ENCODE measurements at regions not wholly inside any gene's neighbourhood (a gene's known extent, or its start where the extent isn't known, plus 50 kb on each side); places are given as distances from the start of the nearest gene placed in this dataset.
A peak's percentile ranks its signal among the peaks of the same experiment; 100 is the strongest.

- intact Hi-C loops (cut with micrococcal nuclease), result no loop called here
- Mint-ChIP-seq H3K36me3 (ENCODE audit: low read depth) (no peaks in the 10 kb centered on the region), H3K4me1 (ENCODE audit: low read depth) (no peaks in the 10 kb centered on the region), H3K27me3 (peaks cover 3% of the 10 kb centered on the region), H3K27ac (no peak overlapping the region), H3K9me3 (no peaks in the 10 kb centered on the region), H3K4me3 (no peak overlapping the region)
Observed at GRCh38 chr1:42043182-42043581, 110.0 kb upstream of the GUCA2B start.

- Mint-ChIP-seq H3K4me1 (ENCODE audit: low read depth) (no peaks in the 10 kb centered on the region), H3K4me3 (no peak overlapping the region), H3K36me3 (ENCODE audit: low read depth) (no peaks in the 10 kb centered on the region), H3K27me3 (peaks cover 8% of the 10 kb centered on the region), H3K27ac (no peak overlapping the region), H3K9me3 (no peaks in the 10 kb centered on the region)
- intact Hi-C loops (cut with micrococcal nuclease), result no loop called here
Observed at GRCh38 chr1:42041031-42041430, 112.2 kb upstream of the GUCA2B start.

GRCh38 chr1:42040159-42040558 lies 113.1 kb upstream of the GUCA2B start:
- intact Hi-C loops (cut with micrococcal nuclease), result no loop called here
- H3K4me1 Mint-ChIP-seq (ENCODE audit: low read depth), result no peaks in the 10 kb centered on the region
- no peak overlapping the region for H3K27ac Mint-ChIP-seq
- H3K9me3 Mint-ChIP-seq, result no peaks in the 10 kb centered on the region
- H3K36me3 Mint-ChIP-seq (ENCODE audit: low read depth), result no peaks in the 10 kb centered on the region
- peaks cover 5% of the 10 kb centered on the region for H3K27me3 Mint-ChIP-seq
- H3K4me3 Mint-ChIP-seq, result no peak overlapping the region

- no peaks in the 10 kb centered on the region for H3K9me3 Mint-ChIP-seq
- H3K27ac Mint-ChIP-seq, result no peak overlapping the region
- intact Hi-C loops (cut with micrococcal nuclease), result loop anchor here (10.0 kb wide), 1 partner anchor 223 kb away; no protein-coding TSS in a partner anchor
- no peaks in the 10 kb centered on the region for H3K36me3 Mint-ChIP-seq (ENCODE audit: low read depth)
- peaks cover 12% of the 10 kb centered on the region for H3K27me3 Mint-ChIP-seq
- no peak overlapping the region for H3K4me3 Mint-ChIP-seq
- H3K4me1 Mint-ChIP-seq (ENCODE audit: low read depth), result peaks cover 8% of the 10 kb centered on the region
Observed at GRCh38 chr1:42038261-42038660, 114.9 kb upstream of the GUCA2B start.

- Mint-ChIP-seq H3K4me1 (ENCODE audit: low read depth) (peaks cover 8% of the 10 kb centered on the region), H3K27ac (no peak overlapping the region), H3K36me3 (ENCODE audit: low read depth) (no peaks in the 10 kb centered on the region), H3K4me3 (no peak overlapping the region), H3K27me3 (peaks cover 13% of the 10 kb centered on the region), H3K9me3 (no peaks in the 10 kb centered on the region)
- intact Hi-C loops (cut with micrococcal nuclease), result loop anchor here (10.0 kb wide), 1 partner anchor 223 kb away; no protein-coding TSS in a partner anchor
Observed at GRCh38 chr1:42037586-42037985, 115.6 kb upstream of the GUCA2B start.

DNA sequence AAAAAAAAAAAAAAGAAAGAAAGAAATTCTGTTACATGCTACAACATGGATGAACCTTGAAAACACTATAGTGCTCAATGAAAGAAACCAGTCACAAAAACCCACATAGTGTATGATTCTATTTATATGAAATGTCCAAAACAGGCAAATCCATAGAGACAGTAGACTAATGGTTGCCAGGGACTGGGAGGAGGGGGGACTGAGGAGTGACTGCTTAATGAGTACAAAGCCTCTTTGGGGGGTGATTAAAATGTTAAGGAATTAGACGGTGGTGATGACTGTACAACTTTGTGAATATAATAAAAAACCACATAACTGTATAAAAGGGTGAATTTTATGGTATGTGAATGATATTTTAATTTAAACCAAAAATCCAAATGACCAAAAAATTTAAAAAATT lies 116.0 kb upstream of the GUCA2B start:
- intact Hi-C loops (cut with micrococcal nuclease), result loop anchor here (10.0 kb wide), 1 partner anchor 222 kb away; no protein-coding TSS in a partner anchor
- Mint-ChIP-seq H3K36me3 (ENCODE audit: low read depth) (no peaks in the 10 kb centered on the region), H3K4me3 (no peak overlapping the region), H3K27ac (no peak overlapping the region), H3K9me3 (no peaks in the 10 kb centered on the region), H3K4me1 (ENCODE audit: low read depth) (peaks cover 8% of the 10 kb centered on the region), H3K27me3 (peaks cover 16% of the 10 kb centered on the region)

DNA sequence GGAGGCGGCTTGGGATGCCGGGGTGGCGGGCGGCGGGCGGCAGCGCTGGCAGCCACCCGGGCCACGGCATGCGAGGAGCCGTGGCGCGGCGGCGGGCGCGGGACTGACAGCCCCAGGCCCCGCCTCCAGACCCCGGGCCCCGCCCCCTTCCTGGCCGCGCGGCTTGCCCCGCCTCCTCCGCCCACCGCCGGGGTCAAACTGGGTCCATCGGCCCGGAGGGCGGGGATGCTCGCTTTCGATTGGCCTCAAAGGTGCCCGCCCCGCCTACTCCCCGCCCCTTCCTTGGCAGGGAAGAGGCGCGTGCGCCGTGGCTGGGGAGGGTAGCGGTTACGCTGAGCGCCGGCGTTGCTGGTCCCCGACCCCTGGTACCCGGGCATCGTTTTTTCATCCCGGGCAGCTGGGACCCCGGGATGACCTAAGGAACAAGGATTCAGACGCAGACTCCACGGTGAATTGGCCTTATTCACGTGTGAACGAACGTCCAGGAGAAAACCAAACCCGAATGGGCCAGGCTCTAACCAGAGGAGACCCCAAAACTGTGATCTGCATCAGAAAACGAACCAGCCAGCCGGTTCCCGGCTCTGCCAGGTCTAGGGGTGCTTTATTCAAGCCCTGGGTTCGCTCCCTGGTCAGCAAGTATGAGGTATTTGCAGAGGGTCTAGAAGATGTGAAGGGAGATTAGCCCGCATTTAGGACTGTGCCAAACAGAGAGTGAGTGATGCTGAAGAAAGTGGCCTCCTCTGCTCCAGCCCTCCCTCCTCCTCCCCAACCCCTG lies 117.2 kb upstream of the GUCA2B start:
- peaks cover 19% of the 10 kb centered on the region for H3K27me3 Mint-ChIP-seq
- intact Hi-C loops (cut with micrococcal nuclease), result loop anchor here (10.0 kb wide), 1 partner anchor 221 kb away; no protein-coding TSS in a partner anchor
- H3K27ac Mint-ChIP-seq, result no peak overlapping the region
- H3K9me3 Mint-ChIP-seq, result no peaks in the 10 kb centered on the region
- peak overlapping the region; percentile 73 for H3K4me3 Mint-ChIP-seq
- H3K36me3 Mint-ChIP-seq (ENCODE audit: low read depth), result no peaks in the 10 kb centered on the region
- peaks cover 11% of the 10 kb centered on the region for H3K4me1 Mint-ChIP-seq (ENCODE audit: low read depth)

- Mint-ChIP-seq H3K4me1 (ENCODE audit: low read depth) (peaks cover 14% of the 10 kb centered on the region), H3K4me3 (peak overlapping the region; percentile 73), H3K9me3 (no peaks in the 10 kb centered on the region), H3K27ac (no peak overlapping the region), H3K36me3 (ENCODE audit: low read depth) (no peaks in the 10 kb centered on the region), H3K27me3 (peaks cover 19% of the 10 kb centered on the region)
- intact Hi-C loops (cut with micrococcal nuclease), result loop anchor here (10.0 kb wide), 1 partner anchor 221 kb away; no protein-coding TSS in a partner anchor
Observed at GRCh38 chr1:42035205-42035829, 116.6 kb upstream of the HIVEP3 start.

DNA sequence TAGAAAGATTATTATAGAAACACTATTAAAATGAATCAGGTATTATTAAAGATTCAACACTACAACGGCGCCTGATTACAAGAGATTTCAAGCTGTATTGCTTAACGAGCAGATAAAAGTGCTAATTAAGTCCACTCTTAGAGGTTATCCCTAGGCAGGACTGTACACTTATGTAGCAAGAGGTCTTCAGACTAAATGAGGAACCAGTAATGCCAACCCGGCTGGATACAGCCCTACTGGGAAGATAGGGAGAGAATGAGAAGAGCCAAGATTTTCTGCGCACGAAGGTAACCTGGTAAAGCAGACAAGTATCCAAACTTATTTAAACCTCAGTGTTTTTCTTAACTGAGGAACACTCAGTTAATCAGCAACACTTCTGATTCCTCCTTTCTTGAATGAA lies 115.7 kb upstream of the HIVEP3 start:
- intact Hi-C loops (cut with micrococcal nuclease), result loop anchor here (10.0 kb wide), 1 partner anchor 220 kb away; no protein-coding TSS in a partner anchor
- Mint-ChIP-seq H3K9me3 (no peaks in the 10 kb centered on the region), H3K27ac (no peak overlapping the region), H3K4me3 (peak overlapping the region; percentile 73), H3K36me3 (ENCODE audit: low read depth) (no peaks in the 10 kb centered on the region), H3K27me3 (peaks cover 19% of the 10 kb centered on the region), H3K4me1 (ENCODE audit: low read depth) (peaks cover 14% of the 10 kb centered on the region)

DNA sequence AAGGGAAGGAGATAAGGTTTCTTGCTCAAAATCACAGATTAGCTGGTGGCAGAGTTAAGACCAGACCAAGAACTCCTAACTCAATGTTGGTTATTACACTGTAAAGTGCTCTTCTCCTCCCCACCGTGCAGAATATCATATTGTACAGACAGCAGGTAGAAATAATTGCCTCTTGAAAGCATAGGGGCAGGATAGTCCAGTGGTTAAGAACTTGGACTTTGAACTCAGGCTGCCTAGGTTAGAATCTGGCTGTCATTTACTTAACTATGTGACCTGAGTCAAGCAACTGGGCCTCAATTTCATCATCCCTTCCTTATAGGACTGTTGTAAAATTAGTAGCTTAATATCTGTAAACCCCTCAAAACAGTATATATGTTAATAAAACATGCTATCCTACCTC lies 114.9 kb upstream of the HIVEP3 start:
- Mint-ChIP-seq H3K9me3 (peaks cover under 1% of the 10 kb centered on the region), H3K4me3 (no peak overlapping the region), H3K36me3 (ENCODE audit: low read depth) (no peaks in the 10 kb centered on the region), H3K27me3 (peaks cover 19% of the 10 kb centered on the region), H3K27ac (no peak overlapping the region), H3K4me1 (ENCODE audit: low read depth) (peaks cover 14% of the 10 kb centered on the region)
- intact Hi-C loops (cut with micrococcal nuclease), result loop anchor here (10.0 kb wide), 1 partner anchor 219 kb away; no protein-coding TSS in a partner anchor

GRCh38 chr1:42017730-42018129 lies 99.0 kb upstream of the HIVEP3 start:
- Mint-ChIP-seq H3K4me3 (no peak overlapping the region), H3K36me3 (ENCODE audit: low read depth) (no peaks in the 10 kb centered on the region), H3K4me1 (ENCODE audit: low read depth) (peaks cover 6% of the 10 kb centered on the region), H3K27ac (no peak overlapping the region), H3K27me3 (peaks cover 2% of the 10 kb centered on the region), H3K9me3 (no peaks in the 10 kb centered on the region)
- intact Hi-C loops (cut with micrococcal nuclease), result no loop called here

GRCh38 chr1:42017259-42017658 lies 98.5 kb upstream of the HIVEP3 start:
- intact Hi-C loops (cut with micrococcal nuclease), result no loop called here
- H3K4me1 Mint-ChIP-seq (ENCODE audit: low read depth), result peaks cover 6% of the 10 kb centered on the region
- H3K4me3 Mint-ChIP-seq, result no peak overlapping the region
- peaks cover 2% of the 10 kb centered on the region for H3K27me3 Mint-ChIP-seq
- no peak overlapping the region for H3K27ac Mint-ChIP-seq
- H3K36me3 Mint-ChIP-seq (ENCODE audit: low read depth), result no peaks in the 10 kb centered on the region
- no peaks in the 10 kb centered on the region for H3K9me3 Mint-ChIP-seq

DNA sequence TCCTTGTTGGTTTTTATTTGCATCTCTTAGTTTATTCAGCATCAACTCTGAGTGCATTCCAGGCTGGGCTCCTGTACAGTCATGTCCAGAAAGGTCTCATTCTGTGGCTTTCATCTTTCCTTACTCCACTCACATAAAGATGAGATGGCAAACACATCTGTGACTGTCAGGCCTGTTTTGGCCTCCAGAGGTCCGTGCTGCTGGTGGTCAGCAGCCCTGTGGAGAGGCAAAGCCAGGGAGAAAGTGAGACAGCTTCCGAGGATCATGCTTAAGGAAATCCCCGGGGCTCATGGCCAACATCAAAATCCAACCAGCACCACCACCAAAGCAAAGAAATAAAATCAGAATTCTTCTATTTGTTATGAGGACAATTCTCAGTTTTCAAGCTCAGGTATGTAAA lies 96.1 kb upstream of the HIVEP3 start:
- no peak overlapping the region for H3K4me3 Mint-ChIP-seq
- peaks cover 2% of the 10 kb centered on the region for H3K27me3 Mint-ChIP-seq
- no peaks in the 10 kb centered on the region for H3K36me3 Mint-ChIP-seq (ENCODE audit: low read depth)
- H3K9me3 Mint-ChIP-seq, result no peaks in the 10 kb centered on the region
- no peak overlapping the region for H3K27ac Mint-ChIP-seq
- H3K4me1 Mint-ChIP-seq (ENCODE audit: low read depth), result peaks cover 6% of the 10 kb centered on the region
- intact Hi-C loops (cut with micrococcal nuclease), result no loop called here

DNA sequence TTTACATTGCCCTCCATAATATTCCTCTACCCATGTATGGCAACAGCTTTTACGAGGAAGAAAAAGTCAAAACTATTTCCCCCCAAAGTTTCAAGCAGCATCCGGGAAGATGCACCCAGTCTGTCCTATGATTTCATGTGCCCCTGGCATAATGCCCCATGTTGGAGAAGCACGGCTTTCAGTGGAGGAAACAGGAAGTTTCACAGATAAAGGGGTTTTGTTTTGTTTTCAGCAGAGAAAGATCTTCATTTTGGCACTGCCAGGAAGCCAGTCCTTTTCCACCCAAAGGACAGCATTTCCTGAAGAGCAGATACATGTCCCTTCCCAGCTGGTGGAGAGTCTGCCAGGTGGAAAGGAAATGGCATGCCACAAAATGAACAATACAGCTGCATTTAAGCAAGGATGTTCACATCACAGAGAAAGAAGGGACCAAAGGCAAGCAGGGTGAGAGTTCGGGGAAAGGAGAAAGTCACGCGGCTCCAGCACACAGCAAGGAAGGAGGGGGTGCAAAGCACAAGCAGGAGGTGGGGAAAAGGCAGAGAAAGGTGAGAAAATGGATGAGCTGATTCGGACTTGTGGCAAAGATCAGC lies 95.3 kb upstream of the HIVEP3 start:
- Mint-ChIP-seq H3K4me3 (no peak overlapping the region), H3K27ac (no peak overlapping the region), H3K36me3 (ENCODE audit: low read depth) (no peaks in the 10 kb centered on the region), H3K9me3 (no peaks in the 10 kb centered on the region), H3K4me1 (ENCODE audit: low read depth) (peaks cover 6% of the 10 kb centered on the region), H3K27me3 (peaks cover 2% of the 10 kb centered on the region)
- intact Hi-C loops (cut with micrococcal nuclease), result no loop called here

All from dendritic cell treated with granulocyte-macrophage colony-stimulating factor and Interleukin-4, amounts not matched to agents 40 ng/mL and 50 ng/mL, for 4 days (primary cell).